GM23248 (cell line): ENCODE measurements at regions not wholly inside any gene's neighbourhood (a gene's known extent, or its start where the extent isn't known, plus 50 kb on each side); places are given as distances from the start of the nearest gene placed in this dataset.

ENCODE experiments used
- DNase-seq: peaks from one replicate; pipeline ENCODE4 v3.0.0-alpha.2; 2015
- H2AFZ ChIP-seq: fragments of 200-600 bp; sonication (generic); 2 replicates; pipeline ENCODE4 v1.6.1; 2016; ENCODE audit warnings: antibody characterized with exemption
- H3F3A ChIP-seq: fragments of 200-600 bp; sonication (generic); 2 replicates; pipeline ENCODE4 v1.6.1; 2016; ENCODE audit warnings: mild to moderate bottlenecking, antibody characterized with exemption, mixed run types; ENCODE audit not compliant: insufficient read depth
- H3K27ac ChIP-seq: fragments of 200-600 bp; sonication (generic); 2 replicates; pipeline ENCODE4 v1.5.1; 2016; ENCODE audit warnings: mild to moderate bottlenecking
- H3K27me3 ChIP-seq: fragments of 200-600 bp; sonication (generic); replicated peaks from 2 replicates; pipeline ENCODE4 v1.6.1; 2016; ENCODE audit warnings: mild to moderate bottlenecking; ENCODE audit not compliant: insufficient read depth
- H3K36me3 ChIP-seq: fragments of 200-600 bp; sonication (generic); 2 replicates; pipeline ENCODE4 v1.6.1; 2016; ENCODE audit warnings: low read depth, mild to moderate bottlenecking
- H3K4me1 ChIP-seq: fragments of 200-600 bp; sonication (generic); 2 replicates; pipeline ENCODE4 v1.6.1; 2016; ENCODE audit warnings: mild to moderate bottlenecking; ENCODE audit not compliant: insufficient read depth
- H3K4me2 ChIP-seq: fragments of 200-600 bp; sonication (generic); one replicate; pipeline ENCODE4 v1.6.1; 2016; ENCODE audit warnings: mild to moderate bottlenecking; ENCODE audit not compliant: unreplicated experiment
- H3K4me3 ChIP-seq: fragments of 200-600 bp; sonication (generic); 2 replicates; pipeline ENCODE4 v1.5.1; 2016; ENCODE audit warnings: mild to moderate bottlenecking
- H3K79me2 ChIP-seq: fragments of 200-600 bp; sonication (generic); 2 replicates; pipeline ENCODE4 v1.6.1; 2016; ENCODE audit warnings: mild to moderate bottlenecking; ENCODE audit not compliant: insufficient read depth
- H3K9ac ChIP-seq: fragments of 200-600 bp; sonication (generic); 2 replicates; pipeline ENCODE4 v1.6.1; 2016; ENCODE audit warnings: mild to moderate bottlenecking
- H3K9me2 ChIP-seq: fragments of 200-600 bp; sonication (generic); 2 replicates; pipeline ENCODE4 v1.6.1; 2016; ENCODE audit warnings: mixed run types, mild to moderate bottlenecking, moderate library complexity; ENCODE audit not compliant: insufficient read depth
- H3K9me3 ChIP-seq: fragments of 200-600 bp; sonication (generic); one replicate; pipeline ENCODE4 v1.6.1; 2017; ENCODE audit warnings: low read depth
- H4K20me1 ChIP-seq: fragments of 200-600 bp; sonication (generic); 2 replicates; pipeline ENCODE4 v1.6.0; 2016; ENCODE audit not compliant: insufficient read depth
- EZH2 ChIP-seq: fragments of 200-600 bp; sonication (generic); IDR thresholded peaks from 2 replicates; pipeline ENCODE4 v1.6.1; 2018; ENCODE audit warnings: antibody characterized with exemption, mild to moderate bottlenecking; ENCODE audit not compliant: insufficient read depth, poor library complexity, severe bottlenecking
- EZH2phosphoT487 ChIP-seq: fragments of 200-600 bp; sonication (generic); IDR thresholded peaks from 2 replicates; pipeline ENCODE4 v1.6.1; 2018; ENCODE audit warnings: antibody characterized with exemption, moderate library complexity, mild to moderate bottlenecking, low read depth; ENCODE audit not compliant: insufficient read depth
- WGBS, 2 experiments: methylation state at CpG; one replicate each; pipeline ENCODE4 v1.1.6; 2015 to 2017; ENCODE audit warnings: low lambda C conversion rate in 2 of 2, low coverage in 1 of 2; ENCODE audit errors: missing lambda C conversion rate in 2 of 2; 5-methylcytosine and 5-hydroxymethylcytosine counted together
- in situ Hi-C: fragments of 300-500 bp; cut with MboI; formaldehyde crosslinking; loops from 2 replicates; pipeline ENCODE4 v1.15.0; 2020

- in situ Hi-C loops = loop anchor here (25.0 kb wide), 1 partner anchor 251 kb away; the partner anchor contains the start of gene TARBP1
- Histone ChIP-seq H3K9me2 (no peaks in the 10 kb centered on the region), H3F3A (no peaks in the 10 kb centered on the region), H4K20me1 (no peaks in the 10 kb centered on the region), H3K27me3 (no peaks in the 10 kb centered on the region), H3K9ac (no peak overlapping the region), H3K36me3 (no peaks in the 10 kb centered on the region), H3K79me2 (no peaks in the 10 kb centered on the region), H3K4me2 (no peak overlapping the region), H3K9me3 (no peaks in the 10 kb centered on the region), H2AFZ (no peak overlapping the region), H3K4me1 (no peaks in the 10 kb centered on the region), H3K4me3 (no peak overlapping the region), H3K27ac (no peak overlapping the region)
- 80 to 83% methylated on average over 6 of the region's 6 CpGs for WGBS, 2 experiments
- DNase-seq = no peak
- TF ChIP-seq EZH2phosphoT487 = no peak
- no peak for TF ChIP-seq EZH2
Observed at GRCh38 chr1:234737967-234738314, 128.0 kb upstream of the IRF2BP2 start.

- Histone ChIP-seq H3K9ac (no peak overlapping the region), H3K9me2 (no peaks in the 10 kb centered on the region), H2AFZ (no peak overlapping the region), H3K9me3 (no peaks in the 10 kb centered on the region), H3K27ac (no peak overlapping the region), H3K4me1 (peaks cover 13% of the 10 kb centered on the region), H3K4me3 (no peak overlapping the region), H3K4me2 (no peak overlapping the region), H3K27me3 (no peaks in the 10 kb centered on the region), H3K36me3 (no peaks in the 10 kb centered on the region), H3F3A (peaks cover 9% of the 10 kb centered on the region), H3K79me2 (no peaks in the 10 kb centered on the region), H4K20me1 (no peaks in the 10 kb centered on the region)
- 89 to 90% methylated on average over 14 of the region's 14 CpGs for WGBS, 2 experiments
- DNase-seq = no peak
- TF ChIP-seq EZH2 (no peak), EZH2phosphoT487 (no peak)
- in situ Hi-C loops = loop anchor here (25.0 kb wide), 1 partner anchor 249 kb away; the partner anchor contains the start of gene TARBP1
Observed at GRCh38 chr1:234735916-234736315, 125.9 kb upstream of the IRF2BP2 start.

- whole genome bisulfite sequencing, 2 experiments = 88 to 90% methylated on average over 14 of the region's 14 CpGs
- Histone ChIP-seq H3K4me1 (peaks cover 17% of the 10 kb centered on the region), H2AFZ (no peak overlapping the region), H3K27me3 (no peaks in the 10 kb centered on the region), H3K4me2 (no peak overlapping the region), H3K79me2 (no peaks in the 10 kb centered on the region), H3K9me2 (no peaks in the 10 kb centered on the region), H3F3A (peaks cover 9% of the 10 kb centered on the region), H3K27ac (no peak overlapping the region), H3K4me3 (no peak overlapping the region), H3K9me3 (no peaks in the 10 kb centered on the region), H4K20me1 (no peaks in the 10 kb centered on the region), H3K9ac (no peak overlapping the region), H3K36me3 (no peaks in the 10 kb centered on the region)
- no peak for DNase-seq
- TF ChIP-seq EZH2 = no peak
- no peak for TF ChIP-seq EZH2phosphoT487
- in situ Hi-C loops = loop anchor here (25.0 kb wide), 1 partner anchor 248 kb away; the partner anchor contains the start of gene TARBP1
Observed at GRCh38 chr1:234735476-234735875, 125.5 kb upstream of the IRF2BP2 start.

GRCh38 chr1:234734869-234735268 lies 124.9 kb upstream of the IRF2BP2 start:
- no peak overlapping the region for H3K27ac ChIP-seq
- no peaks in the 10 kb centered on the region for H3K9me3 ChIP-seq
- no peaks in the 10 kb centered on the region for H4K20me1 ChIP-seq
- no peak overlapping the region for H2AFZ ChIP-seq
- no peak for DNase-seq
- H3K79me2 ChIP-seq = no peaks in the 10 kb centered on the region
- H3K4me3 ChIP-seq = no peak overlapping the region
- H3K36me3 ChIP-seq = no peaks in the 10 kb centered on the region
- H3K27me3 ChIP-seq = no peaks in the 10 kb centered on the region
- TF ChIP-seq EZH2 = no peak
- TF ChIP-seq EZH2phosphoT487 = no peak
- peaks cover 17% of the 10 kb centered on the region for H3K4me1 ChIP-seq
- no peaks in the 10 kb centered on the region for H3K9me2 ChIP-seq
- in situ Hi-C loops = loop anchor here (25.0 kb wide), 1 partner anchor 248 kb away; the partner anchor contains the start of gene TARBP1
- H3F3A ChIP-seq = peaks cover 9% of the 10 kb centered on the region
- no peak overlapping the region for H3K9ac ChIP-seq
- 74 to 80% methylated on average over 9 of the region's 9 CpGs for WGBS, 2 experiments
- H3K4me2 ChIP-seq = no peak overlapping the region

- Histone ChIP-seq H4K20me1 (no peaks in the 10 kb centered on the region), H3K9me3 (no peaks in the 10 kb centered on the region), H2AFZ (no peak overlapping the region), H3K4me2 (no peak overlapping the region), H3K4me3 (no peak overlapping the region), H3K9ac (no peak overlapping the region), H3K27me3 (no peaks in the 10 kb centered on the region), H3K36me3 (no peaks in the 10 kb centered on the region), H3K79me2 (no peaks in the 10 kb centered on the region), H3K27ac (no peak overlapping the region), H3K9me2 (no peaks in the 10 kb centered on the region), H3F3A (peaks cover 9% of the 10 kb centered on the region), H3K4me1 (peaks cover 17% of the 10 kb centered on the region)
- TF ChIP-seq EZH2 (no peak), EZH2phosphoT487 (no peak)
- in situ Hi-C loops = loop anchor here (25.0 kb wide), 1 partner anchor 247 kb away; the partner anchor contains the start of gene TARBP1
- DNase-seq = no peak
- 86 to 88% methylated on average over 11 to 13 of the region's 13 CpGs for WGBS, 2 experiments
Observed at GRCh38 chr1:234734412-234734835, 124.4 kb upstream of the IRF2BP2 start.
